HepG2 (cell line): ENCODE measurements at regions not wholly inside any gene's neighbourhood (a gene's known extent, or its start where the extent isn't known, plus 50 kb on each side); places are given as distances from the start of the nearest gene placed in this dataset.

Source experiments
- ATAC-seq: fragments of 200-7000 bp; cut with Tn5 transposase; 3 replicates; pipeline ENCODE4 v1.9.1; 2020; ENCODE audit warnings: mild to moderate bottlenecking, moderate library complexity
- BruUV-seq: library from RNA; stranded (reverse); fragments of 400-500 nt; replicated peaks from 2 replicates; lab custom pipeline; 2021; lab: Mats Ljungman, UMichigan
- CTCF ChIA-PET: fragments of 300-600 bp; formaldehyde crosslinking; extraction: SDS; loops from one replicate; lab custom pipeline; 2021; ENCODE audit warnings: low total read pairs, inconsistent platforms, low intra/inter-chr PET ratio; lab: Yijun Ruan, JAX
- POLR2A ChIA-PET: fragments of 350-600 bp; sonication (Branson Sonifier 250); formaldehyde crosslinking; loops from one replicate; lab custom pipeline; 2020; ENCODE audit warnings: antibody characterized with exemption, inconsistent platforms; lab: Yijun Ruan, JAX
- DNase-seq: peaks from one replicate; pipeline ENCODE4 v3.0.0-alpha.2; 2015; ENCODE audit warnings: low spot score
- FAIRE-seq: peaks from 3 replicates; lab custom pipeline; 2011; peaks lifted over from hg19 to GRCh38; lab: Jason Lieb, UNC
- H2AFZ ChIP-seq: one replicate; pipeline ENCODE4 v1.6.1; 2011; ENCODE audit warnings: low read length, inconsistent platforms
- H3K27ac ChIP-seq: fragments of 300-600 bp; 3 replicates; pipeline ENCODE4 v1.8.0; 2011; ENCODE audit warnings: mixed run types, mild to moderate bottlenecking, mixed read lengths, low read length, inconsistent platforms; ENCODE audit not compliant: insufficient read depth; ENCODE audit errors: extremely low read length
- H3K27me3 ChIP-seq, 2 experiments: fragments of 200-600 bp in 1 of 2; 2 replicates in 1 of 2; 3 replicates in 1 of 2; pipeline versions ENCODE4 v1.6.0 to v1.8.0; 2011; ENCODE audit warnings: low read length in 2 of 2, mild to moderate bottlenecking in 2 of 2, moderate library complexity in 2 of 2, inconsistent platforms in 1 of 2; ENCODE audit not compliant: insufficient read depth in 2 of 2, control insufficient read depth in 1 of 2
- H3K36me3 ChIP-seq, 2 experiments: fragments of 200-600 bp in 1 of 2; replicated peaks in 1 of 2; 2 replicates in 1 of 2; 3 replicates in 1 of 2; pipeline versions ENCODE4 v1.5.1 to v1.8.0; 2011; ENCODE audit warnings: low read length in 2 of 2, inconsistent platforms in 1 of 2; ENCODE audit not compliant: insufficient read depth in 2 of 2, control insufficient read depth in 1 of 2
- H3K4me1 ChIP-seq: 2 replicates; pipeline ENCODE4 v1.5.1; 2012; ENCODE audit warnings: low read length, inconsistent platforms; ENCODE audit not compliant: insufficient read depth
- H3K4me2 ChIP-seq: 2 replicates; pipeline ENCODE4 v1.6.0; 2011; ENCODE audit warnings: low read depth, low read length, inconsistent platforms
- H3K4me3 ChIP-seq, 3 experiments: fragments of 200-600 bp in 1 of 3; sonication (generic), shearing (Covaris generic) in 1 of 3; replicated peaks in 1 of 3; 2 replicates each; pipeline ENCODE4 v1.5.1; 2011 to 2016; ENCODE audit warnings: low read length in 3 of 3, inconsistent platforms in 2 of 3, low read depth in 2 of 3, mild to moderate bottlenecking in 2 of 3, control low read depth in 1 of 3, mixed read lengths in 1 of 3; ENCODE audit not compliant: insufficient read depth in 1 of 3
- H3K79me2 ChIP-seq: one replicate; pipeline ENCODE4 v1.6.1; 2011; ENCODE audit warnings: low read length, inconsistent platforms; ENCODE audit not compliant: insufficient read depth
- H3K9ac ChIP-seq: 2 replicates; pipeline ENCODE4 v1.6.0; 2011; ENCODE audit warnings: mild to moderate bottlenecking, low read depth, low read length, inconsistent platforms; ENCODE audit not compliant: insufficient read depth
- H3K9me3 ChIP-seq: 2 replicates; pipeline ENCODE4 v1.5.1; 2012; ENCODE audit warnings: mild to moderate bottlenecking, low read length
- H4K20me1 ChIP-seq: 2 replicates; pipeline ENCODE4 v1.6.0; 2011; ENCODE audit warnings: inconsistent platforms, mild to moderate bottlenecking, low read length, moderate library complexity; ENCODE audit not compliant: insufficient read depth
- BCL6 ChIP-seq: IDR thresholded peaks from 2 replicates; pipeline ENCODE4 v1.6.1; 2016; ENCODE audit warnings: missing genetic modification reagents, missing compliant biosample characterization
- MAFK ChIP-seq, 2 experiments: IDR thresholded peaks in 1 of 2; conservative IDR thresholded peaks in 1 of 2; 2 replicates each; pipeline ENCODE4 v1.6.1; 2011; ENCODE audit warnings: improper control_type of control experiment in 2 of 2, low read length in 2 of 2
- ZNF33A ChIP-seq: sonication (generic); formaldehyde crosslinking; IDR thresholded peaks from 2 replicates; pipeline ENCODE4 v1.5.1; 2020; ENCODE audit warnings: missing genetic modification reagents, mild to moderate bottlenecking, moderate library complexity, borderline replicate concordance
- ZNF652 ChIP-seq: IDR thresholded peaks from 2 replicates; pipeline ENCODE4 v1.6.1; 2016; ENCODE audit warnings: low read depth, borderline replicate concordance
- ZNF768 ChIP-seq: sonication (generic); formaldehyde crosslinking; IDR thresholded peaks from 2 replicates; pipeline ENCODE4 v1.4.0; 2020; ENCODE audit warnings: missing genetic modification reagents
- WGBS: methylation state at CpG from one replicate; pipeline ENCODE4 v1.1.6; 2017; ENCODE audit warnings: low lambda C conversion rate; 5-methylcytosine and 5-hydroxymethylcytosine counted together
- in situ Hi-C: cut with HindIII; loops from 2 replicates; pipeline ENCODE4 v1.10.0; 2017; ENCODE audit warnings: low pct_unique_long_range_greater_than_20kb; ENCODE audit not compliant: extremely low pct_ligation_motif_present
- intact Hi-C: fragments of 100-400 bp; cut with micrococcal nuclease; formaldehyde crosslinking; loops from one replicate; pipeline ENCODE4 v1.10.0; 2022; ENCODE audit not compliant: unreplicated experiment
- TF ChIP-seq, protein P1 (sequence below): IDR thresholded peaks from 2 replicates; pipeline ENCODE4 v1.6.1; 2012; ENCODE audit warnings: inconsistent platforms
- TF ChIP-seq, protein P2 (sequence below): sonication (generic); formaldehyde crosslinking; IDR thresholded peaks from 2 replicates; pipeline ENCODE4 v1.8.0; 2022; ENCODE audit warnings: mild to moderate bottlenecking, missing genetic modification reagents, moderate library complexity

DNA sequence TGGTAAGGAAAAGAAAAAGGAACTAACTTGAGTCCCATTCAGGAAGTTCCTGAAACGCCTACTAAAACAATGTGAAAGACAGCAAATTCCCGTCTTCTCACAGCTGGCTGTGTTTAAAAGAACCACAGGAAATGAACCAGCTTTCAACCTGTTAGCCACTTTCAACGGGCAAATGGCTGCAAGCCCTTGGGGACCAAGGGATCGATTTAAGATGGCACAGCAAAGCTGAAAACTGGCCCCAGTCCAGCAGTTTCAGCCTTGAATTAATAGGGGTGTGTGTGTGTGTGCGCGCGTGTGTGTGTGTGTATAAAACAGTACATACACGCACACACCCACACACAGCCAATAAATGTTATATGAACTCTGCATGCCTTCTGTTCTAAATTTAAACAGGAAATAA lies 168.7 kb upstream of the TMCO5A start (continued):
- TF ChIP-seq ZNF768 (no peak), ZNF652 (CRISPR knock-in tag) (no peak)
- TF ChIP-seq, protein P1, sequence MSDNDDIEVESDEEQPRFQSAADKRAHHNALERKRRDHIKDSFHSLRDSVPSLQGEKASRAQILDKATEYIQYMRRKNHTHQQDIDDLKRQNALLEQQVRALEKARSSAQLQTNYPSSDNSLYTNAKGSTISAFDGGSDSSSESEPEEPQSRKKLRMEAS: no peak

DNA sequence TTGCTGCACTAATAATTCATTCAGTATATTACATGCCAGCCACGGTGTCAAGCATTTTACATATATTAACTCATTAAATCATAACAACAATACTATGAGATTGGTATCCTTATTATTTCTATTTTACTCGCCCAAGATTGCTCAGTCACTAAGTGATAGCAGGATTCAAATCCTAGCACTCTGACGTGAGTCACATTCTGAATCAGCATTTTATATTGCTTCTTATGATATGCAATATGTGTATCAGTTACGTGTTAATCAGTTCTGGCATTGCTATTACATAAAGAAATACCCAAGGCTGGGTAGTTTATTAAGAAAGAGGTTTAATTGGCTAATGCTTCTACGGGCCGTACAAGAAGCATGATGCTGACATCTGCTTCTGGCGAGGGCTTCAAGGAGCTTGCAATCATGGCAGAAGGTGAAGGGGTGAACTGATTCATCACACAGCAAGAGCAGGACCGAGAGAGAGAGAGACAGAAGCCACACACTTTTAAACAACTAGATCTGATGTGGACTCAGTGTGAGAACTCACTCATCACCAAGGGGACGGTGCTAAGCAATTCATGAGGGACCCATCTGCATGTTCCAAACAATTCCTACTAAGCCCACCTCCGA lies 166.5 kb upstream of the TMCO5A start:
- Histone ChIP-seq H3K27ac (no peak overlapping the region), H3K9ac (no peak overlapping the region), H3K4me3 (no peak overlapping the region), H2AFZ (no peak overlapping the region), H3K79me2 (no peaks in the 10 kb centered on the region), H3K36me3 (no peaks in the 10 kb centered on the region), H3K4me1 (no peaks in the 10 kb centered on the region), H4K20me1 (no peaks in the 10 kb centered on the region), H3K9me3 (no peaks in the 10 kb centered on the region), H3K27me3 (no peaks in the 10 kb centered on the region), H3K4me2 (no peak overlapping the region)
- no peak for FAIRE-seq
- intact Hi-C loops (loop anchor here (10.0 kb wide), 1 partner anchor 127 kb away; no protein-coding TSS in a partner anchor), in situ Hi-C loops (no loop called here)
- CTCF ChIA-PET: no interaction called here
- POLR2A ChIA-PET: no interaction called here
- ATAC-seq: no peak
- no TSS peak for BruUV-seq
- WGBS: 41% methylated on average over 8 of the region's 10 CpGs
- no peak for TF ChIP-seq ZNF33A (CRISPR knock-in tag)
- 0 out of 4 replicates have a peak, but pooled peaks of 1 of the 2 experiments have one; percentile 8 for TF ChIP-seq MAFK (conservative IDR thresholded peaks at IDR 0.05 in 1 of 2, IDR thresholded peaks at IDR 0.05 in 1 of 2; ENCODE audit: low read length in 2 of 2)
- TF ChIP-seq BCL6 (CRISPR knock-in tag): no peak
- DNase-seq: no peak

DNA sequence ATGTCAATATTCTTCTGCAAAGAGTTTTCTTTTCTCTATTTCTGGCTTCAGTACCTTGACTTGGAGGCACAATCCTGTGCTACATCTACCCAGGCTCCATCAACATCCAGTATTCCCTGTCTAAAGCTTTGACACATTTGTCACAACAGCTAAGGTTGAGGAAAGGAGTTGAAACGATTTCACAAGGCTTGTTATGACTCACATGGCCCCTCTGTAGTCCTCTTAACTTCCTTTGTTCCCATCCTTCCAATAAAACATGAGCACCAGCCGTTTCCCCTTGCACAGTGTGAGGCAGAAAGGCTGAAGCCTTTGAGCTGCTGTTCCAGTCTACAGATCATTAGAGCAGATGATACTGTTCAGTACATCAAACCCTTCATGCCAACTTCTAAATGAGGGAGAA lies 163.0 kb upstream of the TMCO5A start:
- no peak for DNase-seq
- ATAC-seq: no peak
- intact Hi-C loops: no loop called here
- POLR2A ChIA-PET: no interaction called here
- TF ChIP-seq, protein P2, sequence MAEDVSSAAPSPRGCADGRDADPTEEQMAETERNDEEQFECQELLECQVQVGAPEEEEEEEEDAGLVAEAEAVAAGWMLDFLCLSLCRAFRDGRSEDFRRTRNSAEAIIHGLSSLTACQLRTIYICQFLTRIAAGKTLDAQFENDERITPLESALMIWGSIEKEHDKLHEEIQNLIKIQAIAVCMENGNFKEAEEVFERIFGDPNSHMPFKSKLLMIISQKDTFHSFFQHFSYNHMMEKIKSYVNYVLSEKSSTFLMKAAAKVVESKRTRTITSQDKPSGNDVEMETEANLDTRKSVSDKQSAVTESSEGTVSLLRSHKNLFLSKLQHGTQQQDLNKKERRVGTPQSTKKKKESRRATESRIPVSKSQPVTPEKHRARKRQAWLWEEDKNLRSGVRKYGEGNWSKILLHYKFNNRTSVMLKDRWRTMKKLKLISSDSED (CRISPR knock-in tag): no peak
- TF ChIP-seq, all 625 proteins: peak for 0
- Histone ChIP-seq H3K27me3 (no peaks in the 10 kb centered on the region), H4K20me1 (no peaks in the 10 kb centered on the region), H3K4me1 (no peaks in the 10 kb centered on the region), H2AFZ (no peak overlapping the region), H3K79me2 (no peaks in the 10 kb centered on the region), H3K9ac (no peak overlapping the region), H3K4me2 (no peak overlapping the region), H3K27ac (no peak overlapping the region), H3K9me3 (no peaks in the 10 kb centered on the region), H3K36me3 (no peaks in the 10 kb centered on the region), H3K4me3 (no peak overlapping the region)
- no TSS peak for BruUV-seq
- no peak for FAIRE-seq
- CTCF ChIA-PET: no interaction called here
- in situ Hi-C loops: no loop called here
- WGBS: 0% methylated on average over 2 of the region's 2 CpGs
